Thoracic aorta (tissue), 2 donors: ENCODE measurements at regions not wholly inside any gene's neighbourhood (a gene's known extent, or its start where the extent isn't known, plus 50 kb on each side); places are given as distances from the start of the nearest gene placed in this dataset.

Experiments used
- ATAC-seq: fragments of 150-250 bp; one replicate; pipeline ENCODE4 v1.8.0; 2017; ENCODE audit warnings: low read depth; ENCODE audit not compliant: insufficient number of reproducible peaks, low FRiP score
- DNase-seq: peaks from one replicate; pipeline ENCODE4 v3.0.0-alpha.2; 2020; ENCODE audit warnings: low spot score
- H3K27ac ChIP-seq, 2 donors: fragments of 200-600 bp; sonication (generic); 1 replicate in 1 of 2; 2 replicates in 1 of 2; pipeline ENCODE4 v1.5.1; 2016; ENCODE audit warnings: mild to moderate bottlenecking in 2 of 2, moderate library complexity in 2 of 2
- H3K27me3 ChIP-seq: fragments of 200-600 bp; sonication (generic); replicated peaks from 2 replicates; pipeline ENCODE4 v1.6.0; 2016; ENCODE audit warnings: mild to moderate bottlenecking; ENCODE audit not compliant: insufficient read depth
- H3K36me3 ChIP-seq: fragments of 200-600 bp; sonication (generic); one replicate; pipeline ENCODE4 v1.5.1; 2016
- H3K4me1 ChIP-seq, 2 donors: fragments of 200-600 bp; sonication (generic); 1 replicate in 1 of 2; 2 replicates in 1 of 2; pipeline versions ENCODE4 v1.5.1 to v1.6.0; 2016; ENCODE audit warnings: low read depth in 2 of 2, mild to moderate bottlenecking in 1 of 2; ENCODE audit not compliant: control insufficient read depth in 1 of 2
- H3K4me3 ChIP-seq: fragments of 200-600 bp; sonication (generic); 2 replicates; pipeline ENCODE4 v1.5.1; 2016; ENCODE audit warnings: mild to moderate bottlenecking
- H3K9me3 ChIP-seq: fragments of 200-600 bp; sonication (generic); 2 replicates; pipeline ENCODE4 v1.5.1; 2016
- TF ChIP-seq, protein P1 (sequence below): fragments of 200-600 bp; sonication (generic); IDR thresholded peaks from one replicate; pipeline ENCODE4 v1.5.1; 2019; ENCODE audit warnings: antibody characterized with exemption

DNA sequence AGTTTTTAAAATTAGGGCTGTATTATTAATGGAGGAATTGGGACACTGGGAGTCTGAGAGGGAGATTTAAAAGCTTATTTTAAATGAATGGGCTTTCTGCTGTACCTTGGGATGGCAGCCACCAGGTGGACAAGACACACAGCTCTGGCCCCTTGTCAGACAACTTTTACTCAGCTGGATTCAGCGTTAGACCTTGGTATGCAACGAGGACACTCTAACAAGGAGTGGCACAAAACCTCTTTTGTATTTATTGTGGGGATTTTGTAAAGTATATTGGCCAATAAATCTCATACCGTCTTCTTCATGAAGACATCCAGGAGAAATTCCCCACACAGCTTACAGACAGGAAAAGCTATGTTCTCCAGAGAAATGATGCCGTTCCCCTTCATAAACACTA, 105.7 kb downstream of the LCA5 start:
- Histone ChIP-seq H3K9me3 (no peaks in the 10 kb centered on the region), H3K4me3 (no peak overlapping the region), H3K27me3 (no peaks in the 10 kb centered on the region), H3K27ac (no peak overlapping the region), H3K36me3 (no peaks in the 10 kb centered on the region), H3K4me1 (no peaks in the 10 kb centered on the region)
- TF ChIP-seq, protein P1, sequence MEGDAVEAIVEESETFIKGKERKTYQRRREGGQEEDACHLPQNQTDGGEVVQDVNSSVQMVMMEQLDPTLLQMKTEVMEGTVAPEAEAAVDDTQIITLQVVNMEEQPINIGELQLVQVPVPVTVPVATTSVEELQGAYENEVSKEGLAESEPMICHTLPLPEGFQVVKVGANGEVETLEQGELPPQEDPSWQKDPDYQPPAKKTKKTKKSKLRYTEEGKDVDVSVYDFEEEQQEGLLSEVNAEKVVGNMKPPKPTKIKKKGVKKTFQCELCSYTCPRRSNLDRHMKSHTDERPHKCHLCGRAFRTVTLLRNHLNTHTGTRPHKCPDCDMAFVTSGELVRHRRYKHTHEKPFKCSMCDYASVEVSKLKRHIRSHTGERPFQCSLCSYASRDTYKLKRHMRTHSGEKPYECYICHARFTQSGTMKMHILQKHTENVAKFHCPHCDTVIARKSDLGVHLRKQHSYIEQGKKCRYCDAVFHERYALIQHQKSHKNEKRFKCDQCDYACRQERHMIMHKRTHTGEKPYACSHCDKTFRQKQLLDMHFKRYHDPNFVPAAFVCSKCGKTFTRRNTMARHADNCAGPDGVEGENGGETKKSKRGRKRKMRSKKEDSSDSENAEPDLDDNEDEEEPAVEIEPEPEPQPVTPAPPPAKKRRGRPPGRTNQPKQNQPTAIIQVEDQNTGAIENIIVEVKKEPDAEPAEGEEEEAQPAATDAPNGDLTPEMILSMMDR: no peak
- no peak for DNase-seq
- no peak for ATAC-seq

DNA sequence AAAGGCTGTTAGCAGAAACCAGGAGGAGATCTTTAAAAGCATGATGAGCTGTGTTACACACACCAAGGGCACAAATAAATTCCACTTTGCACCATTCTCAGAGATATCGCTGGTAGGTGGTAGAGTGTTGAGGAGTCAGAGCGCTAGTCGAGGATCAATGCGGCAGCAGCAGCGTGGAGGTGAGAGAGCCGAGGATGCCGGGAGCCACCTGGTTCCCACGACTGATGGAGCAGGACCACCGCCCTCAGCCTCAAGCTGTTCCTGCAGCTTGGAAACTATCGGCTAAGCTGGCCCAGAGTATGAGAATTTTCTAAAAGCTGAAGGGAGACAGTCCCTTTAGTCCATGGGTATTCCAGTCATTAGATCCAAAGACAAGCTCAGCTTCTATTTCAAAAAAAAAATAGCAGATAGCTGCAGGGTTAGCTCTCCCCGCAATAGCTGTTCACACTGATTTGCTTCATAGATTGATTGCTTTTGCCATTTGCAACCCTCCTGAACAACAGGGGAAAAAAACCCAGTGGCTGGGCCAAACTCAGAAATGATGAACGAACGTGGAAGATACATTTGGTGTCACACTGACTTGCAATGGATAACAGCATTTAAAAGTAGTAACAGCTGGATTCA, 106.2 kb downstream of the LCA5 start:
- ATAC-seq (no peak), DNase-seq (no peak)
- Histone ChIP-seq H3K9me3 (no peaks in the 10 kb centered on the region), H3K27ac (no peak overlapping the region), H3K4me1 (no peaks in the 10 kb centered on the region), H3K27me3 (no peaks in the 10 kb centered on the region), H3K4me3 (no peak overlapping the region), H3K36me3 (no peaks in the 10 kb centered on the region)
- TF ChIP-seq, protein P1: no peak

DNA sequence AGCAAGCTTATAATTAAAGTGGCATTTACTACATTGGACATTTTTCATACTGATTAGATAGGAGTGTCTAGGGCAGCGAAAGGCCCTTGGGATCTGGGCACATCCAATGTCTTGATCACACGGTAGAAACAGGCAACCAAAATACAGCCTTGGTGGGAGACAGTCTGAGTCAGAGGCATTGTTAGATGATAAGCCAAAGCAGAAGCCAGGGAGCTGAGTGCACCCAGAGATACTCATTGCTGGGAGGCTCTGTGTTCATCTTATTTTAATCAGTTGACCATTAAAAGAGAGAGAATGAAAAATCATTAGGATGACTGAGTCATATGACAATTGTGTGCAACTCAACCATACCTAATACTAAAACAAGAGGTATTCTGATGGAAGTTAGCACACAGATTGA, 109.5 kb downstream of the LCA5 start:
- Histone ChIP-seq H3K4me1 (no peaks in the 10 kb centered on the region), H3K27me3 (no peaks in the 10 kb centered on the region), H3K36me3 (no peaks in the 10 kb centered on the region), H3K4me3 (no peak overlapping the region), H3K9me3 (no peaks in the 10 kb centered on the region), H3K27ac (no peak overlapping the region)
- TF ChIP-seq, protein P1: no peak
- DNase-seq (no peak), ATAC-seq (no peak)

- DNase-seq (no peak), ATAC-seq (no peak)
- Histone ChIP-seq H3K4me1 (peaks cover 0 to 3% of the 10 kb centered on the region in 2 donors), H3K36me3 (no peaks in the 10 kb centered on the region), H3K27ac (no peak overlapping the region), H3K4me3 (no peak overlapping the region), H3K9me3 (no peaks in the 10 kb centered on the region), H3K27me3 (no peaks in the 10 kb centered on the region)
- TF ChIP-seq, protein P1: no peak
Observed at GRCh38 chr6:79426625-79427278, 110.5 kb downstream of the LCA5 start.

GRCh38 chr6:79425589-79426311, 111.5 kb downstream of the LCA5 start:
- TF ChIP-seq, protein P1: no peak
- ATAC-seq: no peak
- peaks cover 0 to 3% of the 10 kb centered on the region in 2 donors for H3K4me1 ChIP-seq
- no peak overlapping the region for H3K27ac ChIP-seq
- no peaks in the 10 kb centered on the region for H3K27me3 ChIP-seq
- no peak overlapping the region for H3K4me3 ChIP-seq
- no peak for DNase-seq
- H3K9me3 ChIP-seq: no peaks in the 10 kb centered on the region
- H3K36me3 ChIP-seq: no peaks in the 10 kb centered on the region
